ENCODE measurements at regions not wholly inside any gene's neighbourhood (a gene's known extent, or its start where the extent isn't known, plus 50 kb on each side); places are given as distances from the start of the nearest gene placed in this dataset.

DNA sequence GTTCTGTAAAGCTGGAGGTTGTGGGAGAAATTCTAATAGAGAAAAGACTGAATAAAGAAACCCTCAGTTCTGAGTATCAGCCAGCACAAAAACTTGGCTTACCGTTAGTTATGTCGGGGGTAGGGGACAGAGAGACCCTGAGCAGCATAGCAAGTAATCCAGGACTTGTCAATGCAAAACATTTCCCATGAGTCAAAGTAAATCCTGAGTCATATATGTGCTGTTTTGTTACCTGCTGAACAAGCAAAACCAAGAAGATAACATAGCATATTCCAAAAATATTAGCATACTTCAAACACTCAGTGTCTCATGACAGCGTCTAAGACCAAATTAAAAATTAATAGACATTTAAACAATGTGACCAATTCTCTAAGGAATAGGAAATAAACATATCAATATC is 75.1 kb upstream of the LUZP2 start:
- H3K9me3 Mint-ChIP-seq = peaks cover 6% of the 10 kb centered on the region
- ATAC-seq = no peak
- no peaks in the 10 kb centered on the region for H3K27me3 Mint-ChIP-seq
- no peak overlapping the region for H3K27ac Mint-ChIP-seq
- H3K36me3 Mint-ChIP-seq = no peaks in the 10 kb centered on the region
- no peak overlapping the region for H3K4me3 Mint-ChIP-seq
- H3K4me1 Mint-ChIP-seq = no peaks in the 10 kb centered on the region

DNA sequence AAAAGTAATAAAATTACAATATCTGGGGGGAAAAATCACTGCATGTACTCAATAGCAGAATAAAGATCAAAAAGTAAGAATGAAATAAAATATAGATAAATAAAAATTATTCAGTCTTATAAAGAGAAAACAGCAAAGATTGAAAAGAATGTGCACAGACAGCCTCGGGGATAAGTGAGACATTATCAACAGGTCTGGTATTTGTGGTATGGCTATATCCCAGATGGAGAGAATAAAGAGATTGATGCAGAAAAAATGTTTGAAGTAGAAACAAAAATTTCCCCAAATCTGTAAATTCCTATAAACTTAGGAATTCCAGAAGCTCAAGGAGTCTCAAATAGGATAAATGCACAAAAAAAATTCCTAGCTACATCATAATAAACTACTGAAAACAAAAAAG is 74.5 kb upstream of the LUZP2 start:
- Mint-ChIP-seq H3K9me3 (peaks cover 3% of the 10 kb centered on the region), H3K27me3 (no peaks in the 10 kb centered on the region), H3K4me3 (no peak overlapping the region), H3K36me3 (no peaks in the 10 kb centered on the region), H3K4me1 (no peaks in the 10 kb centered on the region), H3K27ac (no peak overlapping the region)
- ATAC-seq = no peak

DNA sequence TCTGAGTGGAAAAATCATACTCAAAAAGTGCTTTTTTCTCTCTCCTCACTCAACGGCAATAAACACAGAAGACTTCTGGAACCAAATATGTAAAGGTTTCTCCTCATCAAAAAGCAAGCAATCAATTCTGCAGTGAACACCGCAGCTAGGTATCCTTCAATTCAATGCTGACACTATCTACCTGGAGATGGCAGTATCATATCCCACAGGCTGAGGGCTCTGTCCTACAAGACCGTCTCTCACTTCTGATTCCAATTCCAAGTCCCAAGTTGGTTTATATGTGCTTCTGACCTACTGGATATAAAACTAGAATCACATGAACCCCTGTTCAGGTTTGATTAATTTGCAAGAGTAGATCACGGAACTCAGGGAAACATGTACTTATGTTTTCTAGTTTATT is 59.7 kb upstream of the LUZP2 start:
- Mint-ChIP-seq H3K4me1 (no peaks in the 10 kb centered on the region), H3K36me3 (no peaks in the 10 kb centered on the region), H3K4me3 (no peak overlapping the region), H3K27ac (no peak overlapping the region), H3K27me3 (no peaks in the 10 kb centered on the region), H3K9me3 (no peaks in the 10 kb centered on the region)
- no peak for ATAC-seq
